NCI-H748 (cell line): ENCODE measurements at regions not wholly inside any gene's neighbourhood (a gene's known extent, or its start where the extent isn't known, plus 50 kb on each side); places are given as distances from the start of the nearest gene placed in this dataset.

ENCODE experiments used
- DNase-seq: peaks from one replicate; lab custom pipeline; 2025; ENCODE audit not compliant: unreplicated experiment; lab: John Stamatoyannopoulos, UW

GRCh38 chr14:85241022-85241855, 288.7 kb upstream of the FLRT2 start:
- DNase-seq = no peak

- no peak for DNase-seq
These were observed 287.3 kb upstream of the FLRT2 start for GRCh38 chr14:85242666-85243065.

GRCh38 chr14:85243321-85243720, 286.6 kb upstream of the FLRT2 start:
- no peak for DNase-seq

- DNase-seq = peak; percentile 20
These were observed 282.9 kb upstream of the FLRT2 start for GRCh38 chr14:85247071-85247470.

GRCh38 chr14:85248881-85249635, 280.9 kb upstream of the FLRT2 start:
- DNase-seq = no peak

GRCh38 chr14:85250414-85251189, 279.3 kb upstream of the FLRT2 start:
- DNase-seq = peak; percentile 88

- no peak for DNase-seq
These were observed 277.9 kb upstream of the FLRT2 start for GRCh38 chr14:85252011-85252410.

- DNase-seq = no peak
These were observed 275.2 kb upstream of the FLRT2 start for GRCh38 chr14:85254711-85255110.

GRCh38 chr14:85257287-85257686, 272.7 kb upstream of the FLRT2 start:
- no peak for DNase-seq

GRCh38 chr14:85263916-85264675, 265.8 kb upstream of the FLRT2 start:
- DNase-seq = no peak

- DNase-seq = no peak
These were observed 256.8 kb upstream of the FLRT2 start for GRCh38 chr14:85273099-85273677.

- DNase-seq = no peak
These were observed 256.0 kb upstream of the FLRT2 start for GRCh38 chr14:85273952-85274351.

GRCh38 chr14:85276161-85276978, 253.6 kb upstream of the FLRT2 start:
- no peak for DNase-seq

- no peak for DNase-seq
These were observed 253.0 kb upstream of the FLRT2 start for GRCh38 chr14:85276979-85277228.

GRCh38 chr14:85279407-85279806, 250.5 kb upstream of the FLRT2 start:
- no peak for DNase-seq

GRCh38 chr14:85280074-85280473, 249.9 kb upstream of the FLRT2 start:
- DNase-seq = no peak

GRCh38 chr14:85281921-85282320, 248.0 kb upstream of the FLRT2 start:
- no peak for DNase-seq

GRCh38 chr14:85288041-85288440, 241.9 kb upstream of the FLRT2 start:
- no peak for DNase-seq

- no peak for DNase-seq
These were observed 238.2 kb upstream of the FLRT2 start for GRCh38 chr14:85291731-85292130.
